ENCODE measurements at regions not wholly inside any gene's neighbourhood (a gene's known extent, or its start where the extent isn't known, plus 50 kb on each side); places are given as distances from the start of the nearest gene placed in this dataset.

- POLR2A ChIA-PET, result no interaction called here
- Histone ChIP-seq H3K27me3 (ENCODE audit: control insufficient read depth, insufficient read depth, low read length) (no peaks in the 10 kb centered on the region), H3K36me3 (ENCODE audit: control insufficient read depth, insufficient read depth, low read length) (no peaks in the 10 kb centered on the region), H3K4me3 (ENCODE audit: low read depth, low read length) (no peak overlapping the region)
- DNase-seq (ENCODE audit: low read depth), result no peak
- TF ChIP-seq, protein P1, sequence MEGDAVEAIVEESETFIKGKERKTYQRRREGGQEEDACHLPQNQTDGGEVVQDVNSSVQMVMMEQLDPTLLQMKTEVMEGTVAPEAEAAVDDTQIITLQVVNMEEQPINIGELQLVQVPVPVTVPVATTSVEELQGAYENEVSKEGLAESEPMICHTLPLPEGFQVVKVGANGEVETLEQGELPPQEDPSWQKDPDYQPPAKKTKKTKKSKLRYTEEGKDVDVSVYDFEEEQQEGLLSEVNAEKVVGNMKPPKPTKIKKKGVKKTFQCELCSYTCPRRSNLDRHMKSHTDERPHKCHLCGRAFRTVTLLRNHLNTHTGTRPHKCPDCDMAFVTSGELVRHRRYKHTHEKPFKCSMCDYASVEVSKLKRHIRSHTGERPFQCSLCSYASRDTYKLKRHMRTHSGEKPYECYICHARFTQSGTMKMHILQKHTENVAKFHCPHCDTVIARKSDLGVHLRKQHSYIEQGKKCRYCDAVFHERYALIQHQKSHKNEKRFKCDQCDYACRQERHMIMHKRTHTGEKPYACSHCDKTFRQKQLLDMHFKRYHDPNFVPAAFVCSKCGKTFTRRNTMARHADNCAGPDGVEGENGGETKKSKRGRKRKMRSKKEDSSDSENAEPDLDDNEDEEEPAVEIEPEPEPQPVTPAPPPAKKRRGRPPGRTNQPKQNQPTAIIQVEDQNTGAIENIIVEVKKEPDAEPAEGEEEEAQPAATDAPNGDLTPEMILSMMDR (IDR thresholded peaks at IDR 0.05; ENCODE audit: insufficient read depth, low read depth, low read length), result no peak
- CTCF ChIA-PET, result no interaction called here
Measured at GRCh38 chr6:77151241-77151640, 312.1 kb downstream of the HTR1B start.

DNA sequence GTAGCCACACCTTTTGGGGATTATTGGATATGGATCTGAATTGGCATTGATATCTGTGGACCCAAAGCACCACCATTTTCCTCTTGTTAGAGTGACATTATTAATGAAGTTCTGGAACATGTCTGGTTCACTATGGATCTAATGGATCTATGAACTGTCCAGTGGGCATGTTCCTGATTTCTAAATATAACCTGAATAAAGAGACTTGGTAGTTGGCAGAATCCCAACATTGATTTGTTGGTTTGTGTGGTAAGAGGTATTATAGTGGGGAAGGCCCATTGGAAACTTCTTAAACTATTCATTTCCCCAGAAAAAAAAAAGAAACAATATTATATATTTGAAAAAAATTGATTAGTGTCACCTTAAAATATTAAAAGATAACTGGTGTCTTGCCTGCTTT is 312.6 kb downstream of the HTR1B start:
- H3K36me3 ChIP-seq (ENCODE audit: control insufficient read depth, insufficient read depth, low read length), result no peaks in the 10 kb centered on the region
- H3K4me3 ChIP-seq (ENCODE audit: low read depth, low read length), result no peak overlapping the region
- ChIA-PET CTCF (no interaction called here), POLR2A (no interaction called here)
- TF ChIP-seq, protein P1 (IDR thresholded peaks at IDR 0.05; ENCODE audit: insufficient read depth, low read depth, low read length), result no peak
- no peaks in the 10 kb centered on the region for H3K27me3 ChIP-seq (ENCODE audit: control insufficient read depth, insufficient read depth, low read length)
- DNase-seq (ENCODE audit: low read depth), result no peak

DNA sequence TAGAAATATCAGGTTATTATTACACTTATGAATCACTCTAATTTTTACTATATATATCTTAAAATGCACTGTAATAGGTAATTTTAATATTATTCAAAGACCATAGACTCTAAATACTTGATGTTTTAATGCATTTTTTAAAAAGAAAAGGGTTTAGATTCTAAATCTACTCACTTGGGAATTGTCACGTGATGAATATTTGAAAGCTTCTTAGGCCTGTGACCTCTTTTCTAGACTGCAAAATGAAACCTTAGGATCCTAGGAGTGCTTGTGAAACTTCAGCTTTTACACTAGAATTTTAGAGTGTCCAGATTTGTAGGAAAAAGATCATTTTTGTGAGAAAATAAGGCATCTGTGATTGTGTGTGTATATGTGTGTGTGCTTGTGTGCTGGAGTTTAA is 318.0 kb downstream of the HTR1B start:
- TF ChIP-seq, protein P1 (IDR thresholded peaks at IDR 0.05; ENCODE audit: insufficient read depth, low read depth, low read length), result no peak
- no peak for DNase-seq (ENCODE audit: low read depth)
- no peaks in the 10 kb centered on the region for H3K27me3 ChIP-seq (ENCODE audit: control insufficient read depth, insufficient read depth, low read length)
- no peaks in the 10 kb centered on the region for H3K36me3 ChIP-seq (ENCODE audit: control insufficient read depth, insufficient read depth, low read length)
- ChIA-PET CTCF (no interaction called here), POLR2A (no interaction called here)
- no peak overlapping the region for H3K4me3 ChIP-seq (ENCODE audit: low read depth, low read length)

- ChIA-PET CTCF (no interaction called here), POLR2A (no interaction called here)
- no peaks in the 10 kb centered on the region for H3K36me3 ChIP-seq (ENCODE audit: control insufficient read depth, insufficient read depth, low read length)
- H3K27me3 ChIP-seq (ENCODE audit: control insufficient read depth, insufficient read depth, low read length), result no peaks in the 10 kb centered on the region
- no peak for DNase-seq (ENCODE audit: low read depth)
- TF ChIP-seq, protein P1 (IDR thresholded peaks at IDR 0.05; ENCODE audit: insufficient read depth, low read depth, low read length), result no peak
- H3K4me3 ChIP-seq (ENCODE audit: low read depth, low read length), result no peak overlapping the region
Measured at GRCh38 chr6:77143659-77144447, 319.4 kb downstream of the HTR1B start.

- TF ChIP-seq, protein P1 (IDR thresholded peaks at IDR 0.05; ENCODE audit: insufficient read depth, low read depth, low read length), result no peak
- Histone ChIP-seq H3K36me3 (ENCODE audit: control insufficient read depth, insufficient read depth, low read length) (no peaks in the 10 kb centered on the region), H3K27me3 (ENCODE audit: control insufficient read depth, insufficient read depth, low read length) (no peaks in the 10 kb centered on the region), H3K4me3 (ENCODE audit: low read depth, low read length) (no peak overlapping the region)
- POLR2A ChIA-PET, result no interaction called here
- CTCF ChIA-PET, result interaction anchor here (0.6 kb wide), 1 partner anchor 61 kb away, joined by 3 read pairs; no protein-coding TSS in a partner anchor
- DNase-seq (ENCODE audit: low read depth), result no peak
Measured at GRCh38 chr6:77136086-77136485, 327.2 kb downstream of the HTR1B start.

Data from BJ (cell line).